ENCODE measurements at regions not wholly inside any gene's neighbourhood (a gene's known extent, or its start where the extent isn't known, plus 50 kb on each side); places are given as distances from the start of the nearest gene placed in this dataset.

DNA sequence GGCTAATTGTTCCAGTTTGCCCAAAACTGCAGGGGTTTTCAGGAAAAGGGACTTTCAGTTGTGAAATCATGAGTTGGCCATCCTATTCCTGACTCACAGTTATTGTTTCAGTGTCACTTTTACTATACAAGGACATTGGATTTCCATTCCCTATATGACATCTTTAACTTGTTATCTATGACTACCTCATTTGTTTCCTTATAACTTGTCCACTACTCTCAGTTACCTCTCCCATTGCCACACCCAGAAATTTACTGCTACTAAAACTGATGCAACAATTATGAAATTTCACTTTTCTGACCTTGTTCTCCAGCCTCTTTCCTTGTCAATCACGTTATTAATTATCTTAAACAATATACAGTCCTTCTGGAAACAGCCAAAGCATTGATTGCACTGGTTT is 116.5 kb upstream of the ZNF804A start:
- TF ChIP-seq, protein P1, sequence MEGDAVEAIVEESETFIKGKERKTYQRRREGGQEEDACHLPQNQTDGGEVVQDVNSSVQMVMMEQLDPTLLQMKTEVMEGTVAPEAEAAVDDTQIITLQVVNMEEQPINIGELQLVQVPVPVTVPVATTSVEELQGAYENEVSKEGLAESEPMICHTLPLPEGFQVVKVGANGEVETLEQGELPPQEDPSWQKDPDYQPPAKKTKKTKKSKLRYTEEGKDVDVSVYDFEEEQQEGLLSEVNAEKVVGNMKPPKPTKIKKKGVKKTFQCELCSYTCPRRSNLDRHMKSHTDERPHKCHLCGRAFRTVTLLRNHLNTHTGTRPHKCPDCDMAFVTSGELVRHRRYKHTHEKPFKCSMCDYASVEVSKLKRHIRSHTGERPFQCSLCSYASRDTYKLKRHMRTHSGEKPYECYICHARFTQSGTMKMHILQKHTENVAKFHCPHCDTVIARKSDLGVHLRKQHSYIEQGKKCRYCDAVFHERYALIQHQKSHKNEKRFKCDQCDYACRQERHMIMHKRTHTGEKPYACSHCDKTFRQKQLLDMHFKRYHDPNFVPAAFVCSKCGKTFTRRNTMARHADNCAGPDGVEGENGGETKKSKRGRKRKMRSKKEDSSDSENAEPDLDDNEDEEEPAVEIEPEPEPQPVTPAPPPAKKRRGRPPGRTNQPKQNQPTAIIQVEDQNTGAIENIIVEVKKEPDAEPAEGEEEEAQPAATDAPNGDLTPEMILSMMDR (IDR thresholded peaks at IDR 0.05; ENCODE audit: extremely low read depth in 1 of 2, insufficient read depth in 1 of 2, low read depth in 1 of 2, low read length in 2 of 2), result no peak
- TF ChIP-seq MAX (IDR thresholded peaks at IDR 0.05; ENCODE audit: insufficient read depth, insufficient read length) (no peak), FOS (IDR thresholded peaks at IDR 0.05; ENCODE audit: borderline replicate concordance, insufficient read depth, low read length) (no peak), POLR2A (IDR thresholded peaks at IDR 0.05; ENCODE audit: low read depth, low read length) (no peak), POLR2AphosphoS5 (IDR thresholded peaks at IDR 0.05; ENCODE audit: insufficient read depth, low read depth, low read length) (no peak), JUN (IDR thresholded peaks at IDR 0.05; ENCODE audit: borderline replicate concordance, insufficient read depth, insufficient read length, low read depth) (no peak), EZH2 (IDR thresholded peaks at IDR 0.05; ENCODE audit: borderline replicate concordance, low read depth, low read length, severe bottlenecking) (no peak), GATA2 (IDR thresholded peaks at IDR 0.05; ENCODE audit: insufficient read depth, insufficient read length, low read depth, low read length) (no peak)

Data from endothelial cell of umbilical vein (primary cell).